ENCODE measurements at regions not wholly inside any gene's neighbourhood (a gene's known extent, or its start where the extent isn't known, plus 50 kb on each side); places are given as distances from the start of the nearest gene placed in this dataset.
"Not testable (repeated sequence)": the region's sequence is repeated elsewhere in the genome, so short reads cannot be mapped to it uniquely, and the experiment has no call there.

DNA sequence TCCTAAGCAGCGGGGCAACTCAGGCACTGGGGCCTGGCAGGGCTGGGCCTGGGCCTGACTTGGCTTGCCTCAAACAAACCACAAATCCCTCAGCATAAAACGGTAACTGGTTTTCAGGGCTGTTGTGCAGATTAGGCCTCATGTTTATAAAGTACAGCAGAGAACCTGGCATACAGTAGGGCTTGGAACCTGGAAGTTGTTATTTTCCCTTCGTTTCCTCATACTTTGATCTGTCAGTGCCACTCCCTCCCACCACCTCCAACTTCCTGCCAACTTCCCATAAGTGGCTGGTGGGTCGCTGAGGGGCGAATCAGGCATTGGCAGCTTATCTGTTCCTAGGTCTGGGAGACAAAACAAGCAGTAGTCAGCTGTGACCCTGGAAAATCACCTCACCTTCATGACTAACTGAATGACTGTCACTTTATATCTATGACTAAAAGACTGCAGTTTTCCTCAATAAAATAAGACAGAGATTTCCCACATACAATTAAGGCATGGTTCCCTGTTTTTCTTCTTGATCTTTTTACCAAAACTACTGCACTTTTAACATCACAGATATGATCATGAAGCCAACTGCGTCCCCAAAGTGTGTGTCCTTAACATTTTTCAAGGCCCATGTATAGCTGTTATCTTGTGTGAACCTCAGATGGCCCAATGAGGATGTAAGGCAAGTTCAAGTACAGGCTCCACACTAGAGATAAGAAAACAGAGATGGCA lies 94.5 kb downstream of the TRIM69 start:
- peak overlapping the region in 1 of 2 donors; percentile 39 for H3K27ac ChIP-seq
- H3K4me1 ChIP-seq (replicated peaks); intact Hi-C loops (cut with DNase I); H3K36me3 ChIP-seq; H3K9me3 ChIP-seq; H3K27me3 ChIP-seq (replicated peaks; ENCODE audit: insufficient read depth); H3K4me3 ChIP-seq: not testable (repeated sequence)
- 37% methylated on average over 6 of the region's 6 CpGs for WGBS
- peak; percentile 13 for DNase-seq (ENCODE audit: low spot score)
- TF ChIP-seq POLR2AphosphoS5 (IDR thresholded peaks at IDR 0.05) = peak; percentile 19

DNA sequence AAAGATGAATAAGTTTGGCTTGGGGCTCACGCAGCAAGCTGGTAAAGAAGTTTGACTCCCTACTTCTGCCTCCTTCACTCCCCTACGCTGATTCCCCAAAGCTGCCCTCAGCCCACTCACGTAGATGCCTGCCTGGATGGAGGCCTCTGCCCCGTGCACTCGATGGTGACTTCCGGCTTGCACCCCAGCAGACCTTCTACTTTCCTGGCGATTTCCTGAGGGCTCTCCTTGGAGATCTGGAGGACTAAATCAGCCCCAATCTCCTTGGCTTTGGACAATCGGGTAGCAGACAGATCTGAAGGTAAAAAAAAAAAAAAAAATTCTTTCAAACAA lies 95.0 kb downstream of the TRIM69 start:
- intact Hi-C loops (cut with DNase I); H3K27ac ChIP-seq: not testable (repeated sequence)
- WGBS = 92% methylated on average over 8 of the region's 8 CpGs

DNA sequence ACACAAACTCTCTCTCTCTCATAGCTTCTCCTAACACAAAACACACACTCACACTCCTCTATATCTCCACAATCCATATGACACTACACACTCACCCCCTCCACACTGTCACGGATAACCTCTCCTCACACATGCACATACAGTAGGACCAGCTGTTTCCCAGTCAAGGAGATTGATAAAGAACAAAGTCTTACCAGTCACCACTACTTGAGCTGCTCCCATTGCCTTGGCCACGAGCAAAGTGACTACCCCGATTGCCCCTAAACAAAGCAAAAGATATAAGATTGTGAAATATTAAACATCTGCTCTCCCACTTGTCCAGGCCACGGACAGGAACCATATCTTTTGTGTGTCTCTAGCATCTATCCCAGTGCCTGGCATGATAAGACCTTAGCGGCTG lies 95.8 kb downstream of the TRIM69 start:
- 96% methylated on average over 5 of the region's 5 CpGs for WGBS
- H3K4me1 ChIP-seq (replicated peaks); H3K36me3 ChIP-seq; H3K9me3 ChIP-seq; intact Hi-C loops (cut with DNase I); H3K27ac ChIP-seq; H3K27me3 ChIP-seq (replicated peaks; ENCODE audit: insufficient read depth); H3K4me3 ChIP-seq; DNase-seq (ENCODE audit: low spot score): not testable (repeated sequence)

More for the DNA sequence above, 95.0 kb downstream of the TRIM69 start:
- DNase-seq (ENCODE audit: low spot score); H3K36me3 ChIP-seq; H3K4me1 ChIP-seq (replicated peaks); H3K27me3 ChIP-seq (replicated peaks; ENCODE audit: insufficient read depth); H3K4me3 ChIP-seq; H3K9me3 ChIP-seq: not testable (repeated sequence)

DNA sequence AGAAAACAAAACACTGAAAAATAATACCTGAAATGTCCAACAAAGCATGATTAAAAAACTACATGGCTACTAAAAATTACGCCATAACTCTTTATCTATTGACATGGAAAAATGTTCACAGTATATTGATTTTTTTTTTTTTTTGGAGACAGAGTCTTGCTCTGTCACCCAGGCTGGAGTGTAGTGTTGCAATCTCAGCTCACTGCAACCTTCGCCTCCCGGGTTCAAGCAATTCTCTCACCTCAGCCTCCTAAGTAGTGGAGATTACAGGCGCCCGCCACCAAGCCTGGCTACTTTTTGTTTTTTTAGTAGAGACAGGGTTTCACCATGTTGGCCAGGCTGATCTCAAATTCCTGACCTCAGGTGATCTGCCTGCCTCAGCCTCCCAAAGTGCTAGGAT lies 96.8 kb downstream of the TRIM69 start:
- H3K27ac ChIP-seq; DNase-seq (ENCODE audit: low spot score); H3K4me1 ChIP-seq (replicated peaks); intact Hi-C loops (cut with DNase I); H3K27me3 ChIP-seq (replicated peaks; ENCODE audit: insufficient read depth); H3K9me3 ChIP-seq; H3K4me3 ChIP-seq; H3K36me3 ChIP-seq: not testable (repeated sequence)
- WGBS = 93% methylated on average over 5 of the region's 5 CpGs

DNA sequence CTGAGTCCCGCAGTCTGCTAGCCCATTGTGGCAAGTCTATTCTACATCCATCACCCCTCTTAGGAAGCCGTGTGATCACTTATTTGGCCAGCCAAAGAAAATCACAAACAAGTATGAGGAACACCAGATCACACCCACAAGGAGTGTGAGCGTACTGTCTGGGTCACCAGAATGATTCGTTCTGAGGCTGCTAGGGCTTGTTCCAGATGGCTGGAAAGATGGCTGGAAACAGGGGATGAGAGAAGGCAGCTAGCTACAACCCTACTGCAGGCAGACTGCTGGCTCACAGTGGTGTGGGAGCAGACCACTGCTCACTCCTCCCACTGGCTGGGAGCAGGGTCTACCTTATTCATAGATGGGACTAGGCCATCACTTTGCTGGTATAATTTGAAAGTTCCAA lies 97.4 kb downstream of the TRIM69 start:
- H3K4me1 ChIP-seq (replicated peaks); H3K27me3 ChIP-seq (replicated peaks; ENCODE audit: insufficient read depth); intact Hi-C loops (cut with DNase I); H3K9me3 ChIP-seq; H3K4me3 ChIP-seq; H3K36me3 ChIP-seq; DNase-seq (ENCODE audit: low spot score); H3K27ac ChIP-seq: not testable (repeated sequence)
- 81% methylated on average over 4 of the region's 4 CpGs for whole genome bisulfite sequencing

DNA sequence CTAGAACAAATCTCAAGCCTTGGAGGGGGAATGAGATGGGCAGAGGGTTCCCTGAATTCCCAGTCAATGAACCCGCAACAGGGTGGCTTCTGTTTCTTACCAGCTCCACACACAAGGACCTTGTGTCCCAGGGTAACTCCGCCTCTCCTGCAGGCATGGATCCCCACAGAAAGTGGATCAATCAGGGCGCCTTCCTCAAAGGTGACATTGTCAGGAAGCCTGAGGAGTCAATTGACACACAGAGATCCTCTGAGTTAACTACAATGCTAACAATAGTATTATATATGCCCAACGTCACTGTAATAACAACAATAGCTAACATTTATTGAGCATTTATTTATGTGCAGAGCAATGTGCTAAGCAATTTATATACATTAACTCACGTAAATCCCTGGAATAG lies 98.8 kb downstream of the TRIM69 start:
- H3K9me3 ChIP-seq; H3K36me3 ChIP-seq; intact Hi-C loops (cut with DNase I); H3K27ac ChIP-seq; H3K27me3 ChIP-seq (replicated peaks; ENCODE audit: insufficient read depth); H3K4me3 ChIP-seq; DNase-seq (ENCODE audit: low spot score); H3K4me1 ChIP-seq (replicated peaks): not testable (repeated sequence)
- 93% methylated on average over 5 of the region's 5 CpGs for WGBS

DNA sequence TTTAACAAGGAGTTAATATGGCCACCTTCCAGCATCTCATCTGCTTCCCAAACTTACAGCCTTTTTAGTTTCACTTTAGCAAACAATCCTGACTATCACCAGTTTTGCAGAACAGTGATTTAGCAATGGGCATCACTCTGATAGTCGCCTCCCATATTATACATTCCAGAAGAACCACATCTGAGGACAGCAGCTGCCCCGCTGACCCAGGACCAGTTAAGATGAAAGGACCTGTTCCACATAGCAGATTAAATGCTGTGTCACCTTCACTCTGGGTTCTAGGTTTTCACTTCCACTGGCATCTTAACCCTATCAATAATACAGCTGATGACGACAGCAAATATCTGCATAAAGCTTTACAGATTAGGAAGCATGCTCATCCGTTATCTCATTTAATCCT lies 99.8 kb downstream of the TRIM69 start:
- no peak for DNase-seq (ENCODE audit: low spot score)
- TF ChIP-seq, protein P1, sequence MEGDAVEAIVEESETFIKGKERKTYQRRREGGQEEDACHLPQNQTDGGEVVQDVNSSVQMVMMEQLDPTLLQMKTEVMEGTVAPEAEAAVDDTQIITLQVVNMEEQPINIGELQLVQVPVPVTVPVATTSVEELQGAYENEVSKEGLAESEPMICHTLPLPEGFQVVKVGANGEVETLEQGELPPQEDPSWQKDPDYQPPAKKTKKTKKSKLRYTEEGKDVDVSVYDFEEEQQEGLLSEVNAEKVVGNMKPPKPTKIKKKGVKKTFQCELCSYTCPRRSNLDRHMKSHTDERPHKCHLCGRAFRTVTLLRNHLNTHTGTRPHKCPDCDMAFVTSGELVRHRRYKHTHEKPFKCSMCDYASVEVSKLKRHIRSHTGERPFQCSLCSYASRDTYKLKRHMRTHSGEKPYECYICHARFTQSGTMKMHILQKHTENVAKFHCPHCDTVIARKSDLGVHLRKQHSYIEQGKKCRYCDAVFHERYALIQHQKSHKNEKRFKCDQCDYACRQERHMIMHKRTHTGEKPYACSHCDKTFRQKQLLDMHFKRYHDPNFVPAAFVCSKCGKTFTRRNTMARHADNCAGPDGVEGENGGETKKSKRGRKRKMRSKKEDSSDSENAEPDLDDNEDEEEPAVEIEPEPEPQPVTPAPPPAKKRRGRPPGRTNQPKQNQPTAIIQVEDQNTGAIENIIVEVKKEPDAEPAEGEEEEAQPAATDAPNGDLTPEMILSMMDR (IDR thresholded peaks at IDR 0.05) = no peak
- no peak for TF ChIP-seq POLR2A (IDR thresholded peaks at IDR 0.05)
- no peak for TF ChIP-seq POLR2AphosphoS5 (IDR thresholded peaks at IDR 0.05)

DNA sequence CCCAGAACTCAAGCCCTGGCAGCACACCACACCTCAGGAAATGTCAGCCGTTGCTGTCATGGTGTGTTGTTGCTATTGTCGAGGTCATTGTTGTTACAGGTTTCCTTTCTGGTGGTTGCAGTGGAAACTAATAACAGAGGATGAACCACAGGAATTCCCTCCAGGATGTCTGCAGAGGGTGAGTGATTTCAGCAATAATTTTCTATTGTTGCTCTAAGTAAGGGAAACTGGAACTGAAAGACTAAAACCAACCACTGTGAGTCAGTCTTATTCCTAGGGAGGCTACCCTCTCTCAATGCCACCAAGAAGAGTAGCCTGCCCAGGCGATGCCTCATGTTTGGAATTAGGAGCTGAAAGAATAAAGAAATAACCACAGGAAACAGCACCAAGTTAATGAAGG lies 102.6 kb downstream of the TRIM69 start:
- H3K27me3 ChIP-seq (replicated peaks; ENCODE audit: insufficient read depth); DNase-seq (ENCODE audit: low spot score); H3K36me3 ChIP-seq; H3K9me3 ChIP-seq; H3K4me1 ChIP-seq (replicated peaks); H3K27ac ChIP-seq; intact Hi-C loops (cut with DNase I); H3K4me3 ChIP-seq: not testable (repeated sequence)
- 55% methylated on average over 3 of the region's 3 CpGs for WGBS
- TF ChIP-seq POLR2AphosphoS5 (IDR thresholded peaks at IDR 0.05) = peak; percentile 13

More for the DNA sequence above, 99.8 kb downstream of the TRIM69 start:
- no peak overlapping the region for H3K27ac ChIP-seq
- no peaks in the 10 kb centered on the region for H3K4me1 ChIP-seq (replicated peaks)
- H3K36me3 ChIP-seq = no peaks in the 10 kb centered on the region
- intact Hi-C loops (cut with DNase I) = no loop called here
- H3K27me3 ChIP-seq (replicated peaks; ENCODE audit: insufficient read depth) = no peaks in the 10 kb centered on the region
- no peak overlapping the region for H3K4me3 ChIP-seq
- no peaks in the 10 kb centered on the region for H3K9me3 ChIP-seq
- WGBS = 86% methylated on average over 4 of the region's 4 CpGs

DNA sequence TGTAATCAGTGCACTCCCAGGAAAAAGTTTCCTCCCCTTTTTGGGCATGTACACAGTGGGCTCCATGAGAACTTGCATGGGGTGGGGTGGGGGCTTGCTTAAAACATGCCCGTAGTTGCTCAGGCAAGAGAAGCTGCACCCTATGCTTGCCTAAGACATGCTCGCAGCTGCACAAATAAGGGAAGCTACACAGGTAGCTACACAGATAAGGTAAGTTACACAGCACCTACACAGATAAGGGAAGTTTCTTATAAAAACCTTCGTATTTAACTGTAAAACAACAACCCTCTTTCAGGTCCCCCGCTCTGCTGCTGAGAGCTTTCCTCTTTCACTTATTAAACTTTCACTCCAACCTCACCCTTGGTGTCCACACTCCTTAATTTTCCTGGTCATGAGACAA lies 105.4 kb downstream of the TRIM69 start:
- H3K27me3 ChIP-seq (replicated peaks; ENCODE audit: insufficient read depth); DNase-seq (ENCODE audit: low spot score); H3K9me3 ChIP-seq; H3K4me3 ChIP-seq; H3K4me1 ChIP-seq (replicated peaks); intact Hi-C loops (cut with DNase I); H3K36me3 ChIP-seq; H3K27ac ChIP-seq: not testable (repeated sequence)
- 64% methylated on average over 4 of the region's 4 CpGs for WGBS

Data from prostate gland (tissue), 2 donors.